Putamen (tissue), 1 donor: ENCODE measurements at regions not wholly inside any gene's neighbourhood (a gene's known extent, or its start where the extent isn't known, plus 50 kb on each side); places are given as distances from the start of the nearest gene placed in this dataset.

Source experiments
- DNase-seq: peaks from one replicate; pipeline ENCODE4 v3.0.0-alpha.2; 2016; ENCODE audit warnings: low spot score

- no peak for DNase-seq
Observed at GRCh38 chr7:18081617-18082016, 54.0 kb upstream of the PRPS1L1 start.

- DNase-seq: no peak
Observed at GRCh38 chr7:18082169-18082568, 54.5 kb upstream of the PRPS1L1 start.

- peak; percentile 19 for DNase-seq
Observed at GRCh38 chr7:18086165-18087025, 58.7 kb upstream of the PRPS1L1 start.

- DNase-seq: no peak
Observed at GRCh38 chr7:18087026-18087686, 59.5 kb upstream of the PRPS1L1 start.

GRCh38 chr7:18087687-18088078, 60.0 kb upstream of the PRPS1L1 start:
- DNase-seq: no peak

GRCh38 chr7:18096087-18096486, 68.4 kb upstream of the PRPS1L1 start:
- no peak for DNase-seq

- DNase-seq: no peak
Observed at GRCh38 chr7:18102576-18102975, 74.9 kb upstream of the PRPS1L1 start.

GRCh38 chr7:18103436-18104218, 76.0 kb upstream of the PRPS1L1 start:
- no peak for DNase-seq

- no peak for DNase-seq
Observed at GRCh38 chr7:18109762-18110161, 82.1 kb upstream of the PRPS1L1 start.

- DNase-seq: no peak
Observed at GRCh38 chr7:18116661-18117060, 89.0 kb upstream of the PRPS1L1 start.

- DNase-seq: no peak
Observed at GRCh38 chr7:18117482-18117881, 89.8 kb upstream of the PRPS1L1 start.

- DNase-seq: no peak
Observed at GRCh38 chr7:18119985-18120384, 92.3 kb upstream of the PRPS1L1 start.

- DNase-seq: no peak
Observed at GRCh38 chr7:18123508-18124239, 96.0 kb upstream of the PRPS1L1 start.

GRCh38 chr7:18125476-18125875, 97.8 kb upstream of the PRPS1L1 start:
- no peak for DNase-seq

GRCh38 chr7:18126281-18126680, 98.6 kb upstream of the PRPS1L1 start:
- DNase-seq: no peak

- DNase-seq: no peak
Observed at GRCh38 chr7:18128846-18129245, 101.2 kb upstream of the PRPS1L1 start.

GRCh38 chr7:18132811-18133210, 105.2 kb upstream of the PRPS1L1 start:
- no peak for DNase-seq

GRCh38 chr7:18133921-18134320, 106.3 kb upstream of the PRPS1L1 start:
- DNase-seq: no peak

- no peak for DNase-seq
Observed at GRCh38 chr7:18140943-18141342, 113.3 kb upstream of the PRPS1L1 start.

- DNase-seq: peak; percentile 12
Observed at GRCh38 chr7:18144166-18144565, 116.5 kb upstream of the PRPS1L1 start.

GRCh38 chr7:18145160-18145559, 117.5 kb upstream of the PRPS1L1 start:
- DNase-seq: no peak

GRCh38 chr7:18151422-18151821, 123.8 kb upstream of the PRPS1L1 start:
- no peak for DNase-seq
